Gastrocnemius medialis (tissue), 4 donors: ENCODE measurements at regions not wholly inside any gene's neighbourhood (a gene's known extent, or its start where the extent isn't known, plus 50 kb on each side); places are given as distances from the start of the nearest gene placed in this dataset.

Source experiments
- POLR2A ChIP-seq, 2 donors: fragments of 450-650 bp; IDR thresholded peaks; one replicate each; pipeline ENCODE4 v1.6.1; 2017; ENCODE audit warnings: antibody characterized with exemption in 2 of 2, mild to moderate bottlenecking in 2 of 2, moderate library complexity in 2 of 2
- TF ChIP-seq, protein P1 (sequence below), 5 experiments: fragments of 450-650 bp in 3 of 5; fragments of 200-600 bp in 2 of 5; sonication (generic) in 2 of 5; IDR thresholded peaks in 4 of 5; conservative IDR thresholded peaks in 1 of 5; 1 replicate in 4 of 5; 2 replicates in 1 of 5; pipeline ENCODE4 v1.5.1; 2016 to 2019; ENCODE audit warnings: antibody characterized with exemption in 5 of 5, mild to moderate bottlenecking in 3 of 5, moderate library complexity in 3 of 5

DNA sequence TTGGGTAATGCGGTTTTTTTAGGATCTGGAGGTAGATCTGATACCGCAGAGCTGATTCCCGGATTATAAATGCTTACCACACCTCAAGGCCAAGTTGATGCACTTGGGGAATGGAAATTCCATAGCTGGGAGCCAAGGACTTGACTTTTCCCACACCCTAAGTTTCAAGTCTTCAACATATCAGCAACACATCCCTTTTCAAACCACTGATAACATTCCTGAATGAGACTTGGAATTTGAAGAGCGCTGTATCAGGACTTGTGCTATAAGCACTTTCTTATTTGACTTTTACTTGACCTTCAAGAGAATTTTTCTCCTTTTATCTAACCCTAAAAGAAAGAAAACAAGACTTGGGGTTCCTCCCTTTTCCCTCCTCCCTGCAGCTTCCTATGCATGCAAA, 90.6 kb upstream of the NAA20 start:
- TF ChIP-seq, protein P1, sequence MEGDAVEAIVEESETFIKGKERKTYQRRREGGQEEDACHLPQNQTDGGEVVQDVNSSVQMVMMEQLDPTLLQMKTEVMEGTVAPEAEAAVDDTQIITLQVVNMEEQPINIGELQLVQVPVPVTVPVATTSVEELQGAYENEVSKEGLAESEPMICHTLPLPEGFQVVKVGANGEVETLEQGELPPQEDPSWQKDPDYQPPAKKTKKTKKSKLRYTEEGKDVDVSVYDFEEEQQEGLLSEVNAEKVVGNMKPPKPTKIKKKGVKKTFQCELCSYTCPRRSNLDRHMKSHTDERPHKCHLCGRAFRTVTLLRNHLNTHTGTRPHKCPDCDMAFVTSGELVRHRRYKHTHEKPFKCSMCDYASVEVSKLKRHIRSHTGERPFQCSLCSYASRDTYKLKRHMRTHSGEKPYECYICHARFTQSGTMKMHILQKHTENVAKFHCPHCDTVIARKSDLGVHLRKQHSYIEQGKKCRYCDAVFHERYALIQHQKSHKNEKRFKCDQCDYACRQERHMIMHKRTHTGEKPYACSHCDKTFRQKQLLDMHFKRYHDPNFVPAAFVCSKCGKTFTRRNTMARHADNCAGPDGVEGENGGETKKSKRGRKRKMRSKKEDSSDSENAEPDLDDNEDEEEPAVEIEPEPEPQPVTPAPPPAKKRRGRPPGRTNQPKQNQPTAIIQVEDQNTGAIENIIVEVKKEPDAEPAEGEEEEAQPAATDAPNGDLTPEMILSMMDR (IDR thresholded peaks at IDR 0.05 in 4 of 5, conservative IDR thresholded peaks at IDR 0.05 in 1 of 5) = no peak
- no peak for TF ChIP-seq POLR2A (IDR thresholded peaks at IDR 0.05)
